ENCODE measurements at regions not wholly inside any gene's neighbourhood (a gene's known extent, or its start where the extent isn't known, plus 50 kb on each side); places are given as distances from the start of the nearest gene placed in this dataset.

- no peak for TF ChIP-seq CTCF (IDR thresholded peaks at IDR 0.05)
- no peak for TF ChIP-seq EP300 (IDR thresholded peaks at IDR 0.05; ENCODE audit: low read depth)
Measured at GRCh38 chrY:7730664-7731063, 819.1 kb upstream of the AMELY start.

All from transverse colon (tissue), 3 donors.